ENCODE measurements at regions not wholly inside any gene's neighbourhood (a gene's known extent, or its start where the extent isn't known, plus 50 kb on each side); places are given as distances from the start of the nearest gene placed in this dataset.

- TF ChIP-seq, protein P1, sequence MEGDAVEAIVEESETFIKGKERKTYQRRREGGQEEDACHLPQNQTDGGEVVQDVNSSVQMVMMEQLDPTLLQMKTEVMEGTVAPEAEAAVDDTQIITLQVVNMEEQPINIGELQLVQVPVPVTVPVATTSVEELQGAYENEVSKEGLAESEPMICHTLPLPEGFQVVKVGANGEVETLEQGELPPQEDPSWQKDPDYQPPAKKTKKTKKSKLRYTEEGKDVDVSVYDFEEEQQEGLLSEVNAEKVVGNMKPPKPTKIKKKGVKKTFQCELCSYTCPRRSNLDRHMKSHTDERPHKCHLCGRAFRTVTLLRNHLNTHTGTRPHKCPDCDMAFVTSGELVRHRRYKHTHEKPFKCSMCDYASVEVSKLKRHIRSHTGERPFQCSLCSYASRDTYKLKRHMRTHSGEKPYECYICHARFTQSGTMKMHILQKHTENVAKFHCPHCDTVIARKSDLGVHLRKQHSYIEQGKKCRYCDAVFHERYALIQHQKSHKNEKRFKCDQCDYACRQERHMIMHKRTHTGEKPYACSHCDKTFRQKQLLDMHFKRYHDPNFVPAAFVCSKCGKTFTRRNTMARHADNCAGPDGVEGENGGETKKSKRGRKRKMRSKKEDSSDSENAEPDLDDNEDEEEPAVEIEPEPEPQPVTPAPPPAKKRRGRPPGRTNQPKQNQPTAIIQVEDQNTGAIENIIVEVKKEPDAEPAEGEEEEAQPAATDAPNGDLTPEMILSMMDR (IDR thresholded peaks at IDR 0.05) = no peak
- no peak for TF ChIP-seq POLR2A (IDR thresholded peaks at IDR 0.05)
These were observed 689.9 kb upstream of the SEMA6D start for GRCh38 chr15:47027322-47027946.

Data from body of pancreas (tissue), 4 donors.